Endothelial cell of umbilical vein (primary cell): ENCODE measurements at regions not wholly inside any gene's neighbourhood (a gene's known extent, or its start where the extent isn't known, plus 50 kb on each side); places are given as distances from the start of the nearest gene placed in this dataset.

Experiments
- BruUV-seq: library from RNA; stranded (reverse); fragments of 400-500 nt; replicated peaks from 2 replicates; lab custom pipeline; 2021; lab: Mats Ljungman, UMichigan
- CTCF ChIA-PET: fragments of 300-600, 350-600 bp; sonication (Branson Sonifier 250); formaldehyde crosslinking; loops from one replicate; lab custom pipeline; 2021; ENCODE audit warnings: antibody characterized with exemption, inconsistent platforms; lab: Charles Lee
- POLR2A ChIA-PET: fragments of 300-600, 350-600 bp; sonication (Branson Sonifier 250); formaldehyde crosslinking; loops from one replicate; lab custom pipeline; 2021; ENCODE audit warnings: antibody characterized with exemption, inconsistent platforms; lab: Charles Lee
- DNase-seq: peaks from one replicate; pipeline ENCODE4 v3.0.0-alpha.2; 2011; ENCODE audit warnings: low read depth, low spot score
- FAIRE-seq: peaks from 2 replicates; lab custom pipeline; 2011; peaks lifted over from hg19 to GRCh38; lab: Jason Lieb, UNC
- H2AFZ ChIP-seq: 2 replicates; pipeline ENCODE4 v1.6.0; 2012; ENCODE audit warnings: low read depth, low read length, control low read depth, inconsistent platforms
- H3K27ac ChIP-seq: 2 replicates; pipeline ENCODE4 v1.5.1; 2011; ENCODE audit warnings: low read depth, mild to moderate bottlenecking, control low read depth, low read length, moderate library complexity; ENCODE audit not compliant: insufficient read depth
- H3K27me3 ChIP-seq, 2 experiments: 2 replicates each; pipeline versions ENCODE4 v1.6.0 to v1.6.1; 2011; ENCODE audit warnings: low read length in 2 of 2, mixed read lengths in 1 of 2; ENCODE audit not compliant: control insufficient read depth in 2 of 2, insufficient read depth in 2 of 2
- H3K36me3 ChIP-seq, 2 experiments: 2 replicates in 1 of 2; 3 replicates in 1 of 2; pipeline ENCODE4 v1.5.1; 2011; ENCODE audit warnings: low read length in 2 of 2, mild to moderate bottlenecking in 1 of 2, moderate library complexity in 1 of 2; ENCODE audit not compliant: control insufficient read depth in 2 of 2, insufficient read depth in 2 of 2; ENCODE audit errors: extremely low read depth in 1 of 2
- H3K4me1 ChIP-seq: 3 replicates; pipeline ENCODE4 v1.5.1; 2011; ENCODE audit warnings: mild to moderate bottlenecking, low read length; ENCODE audit not compliant: control insufficient read depth, insufficient read depth; ENCODE audit errors: extremely low read depth
- H3K4me2 ChIP-seq: 2 replicates; pipeline ENCODE4 v1.6.1; 2011; ENCODE audit warnings: low read length, control low read depth, mixed read lengths; ENCODE audit not compliant: insufficient read depth
- H3K4me3 ChIP-seq, 3 experiments: fragments of 200-600 bp in 1 of 3; sonication (generic), shearing (Covaris generic) in 1 of 3; replicated peaks in 1 of 3; 2 replicates each; pipeline ENCODE4 v1.5.1; 2011 to 2016; ENCODE audit warnings: control low read depth in 3 of 3, low read length in 3 of 3, mild to moderate bottlenecking in 2 of 3, inconsistent platforms in 1 of 3, low read depth in 1 of 3, moderate library complexity in 1 of 3; ENCODE audit not compliant: insufficient read depth in 1 of 3
- H3K79me2 ChIP-seq: 2 replicates; pipeline ENCODE4 v1.6.0; 2012; ENCODE audit warnings: low read length, inconsistent platforms; ENCODE audit not compliant: control insufficient read depth, insufficient read depth
- H3K9ac ChIP-seq: replicated peaks from 2 replicates; pipeline ENCODE3; 2011; ENCODE audit warnings: low read length, control low read depth; ENCODE audit not compliant: insufficient read depth; ENCODE audit errors: extremely low read depth
- H3K9me1 ChIP-seq: replicated peaks from 3 replicates; pipeline ENCODE4 v1.6.0; 2011; ENCODE audit warnings: mild to moderate bottlenecking, low read length; ENCODE audit not compliant: control insufficient read depth, insufficient read depth; ENCODE audit errors: extremely low read depth
- H3K9me3 ChIP-seq: replicated peaks from 2 replicates; pipeline ENCODE4 v1.5.1; 2012; ENCODE audit warnings: low read length, inconsistent platforms; ENCODE audit not compliant: control insufficient read depth, insufficient read depth
- H4K20me1 ChIP-seq: replicated peaks from 2 replicates; pipeline ENCODE3; 2011; ENCODE audit warnings: mild to moderate bottlenecking, low read length; ENCODE audit not compliant: control insufficient read depth, insufficient read depth; ENCODE audit errors: extremely low read depth
- EZH2 ChIP-seq: IDR thresholded peaks from 2 replicates; pipeline ENCODE4 v1.6.1; 2012; ENCODE audit warnings: borderline replicate concordance, low read depth, mild to moderate bottlenecking, moderate library complexity, low read length, inconsistent platforms; ENCODE audit not compliant: severe bottlenecking
- FOS ChIP-seq: IDR thresholded peaks from 2 replicates; pipeline ENCODE4 v1.6.1; 2011; ENCODE audit warnings: mild to moderate bottlenecking, low read length, moderate library complexity, borderline replicate concordance; ENCODE audit not compliant: insufficient read depth
- GATA2 ChIP-seq: IDR thresholded peaks from 2 replicates; pipeline ENCODE4 v1.7.0; 2011; ENCODE audit warnings: low read depth, mild to moderate bottlenecking, moderate library complexity, mixed read lengths, low read length; ENCODE audit not compliant: insufficient read length, insufficient read depth
- JUN ChIP-seq: IDR thresholded peaks from 2 replicates; pipeline ENCODE4 v1.6.1; 2011; ENCODE audit warnings: borderline replicate concordance, low read depth; ENCODE audit not compliant: insufficient read length, insufficient read depth
- MYC ChIP-seq: IDR thresholded peaks from one replicate; pipeline ENCODE4 v1.6.1; 2011; ENCODE audit warnings: mild to moderate bottlenecking, low read depth, low read length
- POLR2A ChIP-seq: IDR thresholded peaks from 2 replicates; pipeline ENCODE4 v1.6.1; 2012; ENCODE audit warnings: low read depth, mild to moderate bottlenecking, control low read depth, low read length
- POLR2AphosphoS5 ChIP-seq: IDR thresholded peaks from 2 replicates; pipeline ENCODE4 v1.6.1; 2012; ENCODE audit warnings: low read depth, mild to moderate bottlenecking, control low read depth, low read length, moderate library complexity; ENCODE audit not compliant: insufficient read depth
- dilution Hi-C: fragments of 300-500 bp; cut with MboI; formaldehyde crosslinking; loops from one replicate; pipeline ENCODE4 v1.15.0; 2019; ENCODE audit warnings: low sequenced_read_pairs; ENCODE audit not compliant: extremely low pct_ligation_motif_present
- intact Hi-C: fragments of 100-400 bp; cut with micrococcal nuclease; formaldehyde crosslinking; loops from one replicate; pipeline ENCODE4 v1.10.0; 2022
- TF ChIP-seq, protein P1 (sequence below), 2 donors: IDR thresholded peaks; 1 replicate in 1 of 2; 2 replicates in 1 of 2; pipeline ENCODE4 v1.5.1; 2011; ENCODE audit warnings: low read length in 2 of 2, mild to moderate bottlenecking in 2 of 2, moderate library complexity in 2 of 2, control low read depth in 1 of 2, inconsistent platforms in 1 of 2, low read depth in 1 of 2; ENCODE audit not compliant: insufficient read depth in 1 of 2; ENCODE audit errors: extremely low read depth in 1 of 2
- TF ChIP-seq, protein P2 (sequence below): IDR thresholded peaks from 2 replicates; pipeline ENCODE4 v1.6.1; 2011; ENCODE audit not compliant: insufficient read depth, insufficient read length

DNA sequence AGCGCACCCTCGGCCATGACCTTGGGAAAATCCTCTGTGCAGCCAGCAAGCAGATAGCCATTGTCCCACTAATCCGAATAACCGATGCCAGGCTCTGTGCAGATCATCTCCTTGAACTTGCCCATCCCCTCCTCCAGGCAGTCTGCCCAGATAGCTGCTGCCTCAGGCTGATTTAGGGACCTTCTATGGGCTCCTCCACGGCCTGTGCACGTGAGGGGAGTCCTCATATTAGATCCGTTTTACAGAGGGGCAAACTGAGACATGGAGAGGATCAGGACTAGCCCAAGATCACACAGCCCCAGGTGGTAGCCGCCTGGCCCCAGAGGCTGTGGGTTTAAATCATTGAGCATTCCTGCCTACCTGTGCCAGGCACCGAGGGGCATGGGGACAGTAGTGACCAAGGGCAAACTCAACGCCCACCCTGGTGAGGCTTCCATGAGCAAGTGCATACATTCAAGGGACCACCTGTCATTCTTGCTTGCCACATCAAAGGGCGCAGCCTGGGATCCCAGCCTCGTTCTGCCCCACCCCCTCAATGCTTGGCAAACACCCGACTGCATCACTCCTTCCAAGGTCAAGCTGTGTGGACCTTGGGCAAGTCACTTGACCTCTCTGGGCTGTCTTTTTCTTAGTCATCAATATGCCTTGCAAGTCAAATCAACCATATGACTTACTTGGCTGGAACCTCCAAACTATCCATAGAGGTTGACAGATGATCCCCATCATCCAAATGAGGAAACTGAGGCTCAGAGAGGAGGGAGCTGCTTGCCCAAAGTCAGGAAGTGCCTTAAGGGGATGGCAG is 131.6 kb downstream of the MN1 start:
- H3K79me2 ChIP-seq = no peaks in the 10 kb centered on the region
- ChIA-PET POLR2A (no interaction called here), CTCF (interaction anchor here (0.5 to 1.2 kb wide), 2 partner anchors 10 to 254 kb away, joined by 3 read pairs; no protein-coding TSS in a partner anchor)
- no peak overlapping the region for H3K4me3 ChIP-seq
- no peak overlapping the region for H2AFZ ChIP-seq
- intact Hi-C loops = no loop called here
- H3K4me1 ChIP-seq = peaks cover 11% of the 10 kb centered on the region
- H3K36me3 ChIP-seq = no peaks in the 10 kb centered on the region
- peak; percentile 13 for DNase-seq
- no TSS peak for BruUV-seq
- dilution Hi-C loops = no loop called here
- TF ChIP-seq, protein P1, sequence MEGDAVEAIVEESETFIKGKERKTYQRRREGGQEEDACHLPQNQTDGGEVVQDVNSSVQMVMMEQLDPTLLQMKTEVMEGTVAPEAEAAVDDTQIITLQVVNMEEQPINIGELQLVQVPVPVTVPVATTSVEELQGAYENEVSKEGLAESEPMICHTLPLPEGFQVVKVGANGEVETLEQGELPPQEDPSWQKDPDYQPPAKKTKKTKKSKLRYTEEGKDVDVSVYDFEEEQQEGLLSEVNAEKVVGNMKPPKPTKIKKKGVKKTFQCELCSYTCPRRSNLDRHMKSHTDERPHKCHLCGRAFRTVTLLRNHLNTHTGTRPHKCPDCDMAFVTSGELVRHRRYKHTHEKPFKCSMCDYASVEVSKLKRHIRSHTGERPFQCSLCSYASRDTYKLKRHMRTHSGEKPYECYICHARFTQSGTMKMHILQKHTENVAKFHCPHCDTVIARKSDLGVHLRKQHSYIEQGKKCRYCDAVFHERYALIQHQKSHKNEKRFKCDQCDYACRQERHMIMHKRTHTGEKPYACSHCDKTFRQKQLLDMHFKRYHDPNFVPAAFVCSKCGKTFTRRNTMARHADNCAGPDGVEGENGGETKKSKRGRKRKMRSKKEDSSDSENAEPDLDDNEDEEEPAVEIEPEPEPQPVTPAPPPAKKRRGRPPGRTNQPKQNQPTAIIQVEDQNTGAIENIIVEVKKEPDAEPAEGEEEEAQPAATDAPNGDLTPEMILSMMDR (IDR thresholded peaks at IDR 0.05; ENCODE audit: extremely low read depth in 1 of 2, insufficient read depth in 1 of 2, low read depth in 1 of 2, low read length in 2 of 2) = no peak
- TF ChIP-seq JUN = no peak
- TF ChIP-seq, protein P2, sequence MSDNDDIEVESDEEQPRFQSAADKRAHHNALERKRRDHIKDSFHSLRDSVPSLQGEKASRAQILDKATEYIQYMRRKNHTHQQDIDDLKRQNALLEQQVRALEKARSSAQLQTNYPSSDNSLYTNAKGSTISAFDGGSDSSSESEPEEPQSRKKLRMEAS = no peak
- TF ChIP-seq FOS = no peak
- no peak for TF ChIP-seq POLR2AphosphoS5
- no peak for TF ChIP-seq POLR2A
- TF ChIP-seq GATA2 = no peak
- no peak for TF ChIP-seq MYC
- TF ChIP-seq EZH2 = no peak
- FAIRE-seq = no peak
- H3K27ac ChIP-seq = no peak overlapping the region
- H3K27me3 ChIP-seq = no peaks in the 10 kb centered on the region
- no peak overlapping the region for H3K9ac ChIP-seq
- H3K9me1 ChIP-seq = no peaks in the 10 kb centered on the region
- no peak overlapping the region for H3K4me2 ChIP-seq
- no peaks in the 10 kb centered on the region for H4K20me1 ChIP-seq
- H3K9me3 ChIP-seq = no peaks in the 10 kb centered on the region
